ENCODE measurements at regions not wholly inside any gene's neighbourhood (a gene's known extent, or its start where the extent isn't known, plus 50 kb on each side); places are given as distances from the start of the nearest gene placed in this dataset.

GRCh38 chr4:42786350-42787078 lies 106.0 kb upstream of the GRXCR1 start:
- no peak for TF ChIP-seq POLR2A (IDR thresholded peaks at IDR 0.05)
- no peak for TF ChIP-seq CTCF (IDR thresholded peaks at IDR 0.05)

Measured in body of pancreas (tissue), 4 donors.